ENCODE measurements at regions not wholly inside any gene's neighbourhood (a gene's known extent, or its start where the extent isn't known, plus 50 kb on each side); places are given as distances from the start of the nearest gene placed in this dataset.
"Not testable (repeated sequence)": the region's sequence is repeated elsewhere in the genome, so short reads cannot be mapped to it uniquely, and the experiment has no call there.

DNA sequence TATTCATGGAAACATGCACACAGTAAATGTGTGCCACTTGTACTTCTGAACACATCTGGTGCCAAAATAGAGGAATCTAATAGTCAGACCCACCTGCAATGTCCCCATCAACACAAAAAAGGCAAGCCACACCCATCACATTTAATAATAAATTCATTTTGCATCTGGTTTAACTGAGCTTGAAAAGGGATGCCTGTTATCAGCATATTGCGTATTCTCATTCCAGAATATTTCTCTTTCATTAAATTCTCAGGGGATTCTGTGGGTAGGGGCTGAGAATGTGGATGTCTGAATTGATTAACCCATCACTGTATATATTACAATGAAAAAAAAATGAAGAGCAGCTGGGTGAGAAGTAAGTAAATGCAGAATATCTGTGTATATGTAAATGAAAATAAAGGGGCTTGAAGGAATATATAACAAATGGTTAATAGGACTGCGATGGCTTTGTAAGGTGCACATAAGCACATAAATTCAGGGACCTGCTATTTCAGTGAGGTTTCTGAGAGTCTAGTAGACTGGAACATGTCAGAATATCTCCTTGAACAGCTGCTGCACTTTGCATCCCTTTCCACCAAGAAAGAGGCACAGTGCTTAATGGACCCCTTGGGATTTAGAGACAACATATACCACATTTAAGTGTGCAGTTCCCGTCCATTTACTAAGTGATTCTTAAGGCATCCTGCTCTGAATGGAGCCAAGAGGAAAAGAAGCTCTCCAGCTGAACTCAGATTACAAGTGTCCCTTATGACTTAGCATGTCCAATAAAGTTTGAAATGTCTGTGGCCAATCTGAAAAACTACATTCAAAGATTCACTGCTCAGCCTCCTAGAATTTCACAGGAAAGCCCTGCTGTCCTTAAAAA, 104.1 kb upstream of the NIPBL start:
- Mint-ChIP-seq H3K36me3 (no peaks in the 10 kb centered on the region), H3K4me1 (peaks cover 1% of the 10 kb centered on the region), H3K27ac (no peak overlapping the region), H3K9me3 (peaks cover 15% of the 10 kb centered on the region), H3K4me3 (no peak overlapping the region), H3K27me3 (ENCODE audit: low read depth) (no peaks in the 10 kb centered on the region)
- DNase-seq (ENCODE audit: low spot score in 2 of 2, unreplicated experiment in 2 of 2): no peak
- no peak for TF ChIP-seq CTCF (IDR thresholded peaks at IDR 0.05; ENCODE audit: unreplicated experiment)

GRCh38 chr5:36777105-36777757, 99.3 kb upstream of the NIPBL start:
- H3K27me3 Mint-ChIP-seq (ENCODE audit: low read depth): no peaks in the 10 kb centered on the region
- H3K4me3 Mint-ChIP-seq: no peak overlapping the region
- H3K4me1 Mint-ChIP-seq: peaks cover 1% of the 10 kb centered on the region
- no peak for DNase-seq (ENCODE audit: low spot score in 2 of 2, unreplicated experiment in 2 of 2)
- no peak overlapping the region for H3K27ac Mint-ChIP-seq
- H3K9me3 Mint-ChIP-seq: peaks cover 11% of the 10 kb centered on the region
- H3K36me3 Mint-ChIP-seq: no peaks in the 10 kb centered on the region
- no peak for TF ChIP-seq CTCF (IDR thresholded peaks at IDR 0.05; ENCODE audit: unreplicated experiment)

GRCh38 chr5:36778336-36778735, 98.2 kb upstream of the NIPBL start:
- peaks cover 1% of the 10 kb centered on the region for H3K4me1 Mint-ChIP-seq
- no peak for TF ChIP-seq CTCF (IDR thresholded peaks at IDR 0.05; ENCODE audit: unreplicated experiment)
- peaks cover 11% of the 10 kb centered on the region for H3K9me3 Mint-ChIP-seq
- no peaks in the 10 kb centered on the region for H3K27me3 Mint-ChIP-seq (ENCODE audit: low read depth)
- DNase-seq (ENCODE audit: low spot score in 2 of 2, unreplicated experiment in 2 of 2): no peak
- H3K36me3 Mint-ChIP-seq: no peaks in the 10 kb centered on the region
- H3K27ac Mint-ChIP-seq: no peak overlapping the region
- no peak overlapping the region for H3K4me3 Mint-ChIP-seq

DNA sequence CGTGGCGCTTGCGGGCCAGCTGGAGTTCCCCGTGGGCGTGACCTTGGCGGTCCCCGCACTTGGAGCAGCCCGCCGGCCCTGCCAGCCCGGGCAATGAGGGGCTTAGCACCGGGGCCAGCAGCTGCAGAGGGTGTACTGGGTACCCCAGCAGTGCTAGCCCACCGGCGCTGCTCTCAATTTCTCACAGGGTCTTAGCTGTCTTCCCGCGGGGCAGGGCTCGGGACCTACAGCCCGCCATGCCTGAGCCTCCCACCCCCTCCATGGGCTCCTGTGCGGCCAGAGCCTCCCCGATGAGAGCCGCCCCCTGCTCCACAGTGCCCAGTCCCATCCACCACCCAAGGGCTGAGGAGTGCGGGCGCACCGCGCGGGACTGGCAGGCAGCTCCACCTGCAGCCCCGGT, 94.0 kb upstream of the NIPBL start:
- H3K4me1 Mint-ChIP-seq; H3K27ac Mint-ChIP-seq; H3K4me3 Mint-ChIP-seq; DNase-seq (ENCODE audit: low spot score in 2 of 2, unreplicated experiment in 2 of 2); H3K36me3 Mint-ChIP-seq; H3K27me3 Mint-ChIP-seq (ENCODE audit: low read depth): not testable (repeated sequence)
- H3K9me3 Mint-ChIP-seq: peaks cover 11% of the 10 kb centered on the region

GRCh38 chr5:36786448-36787012, 90.0 kb upstream of the NIPBL start:
- no peak for TF ChIP-seq CTCF (IDR thresholded peaks at IDR 0.05; ENCODE audit: unreplicated experiment)
- H3K27me3 Mint-ChIP-seq (ENCODE audit: low read depth): peaks cover 7% of the 10 kb centered on the region
- H3K4me3 Mint-ChIP-seq: no peak overlapping the region
- H3K4me1 Mint-ChIP-seq: no peaks in the 10 kb centered on the region
- DNase-seq (ENCODE audit: low spot score in 2 of 2, unreplicated experiment in 2 of 2): no peak
- H3K9me3 Mint-ChIP-seq: peaks cover 3% of the 10 kb centered on the region
- H3K27ac Mint-ChIP-seq: no peak overlapping the region
- no peaks in the 10 kb centered on the region for H3K36me3 Mint-ChIP-seq
